HEK293 (cell line): ENCODE measurements at regions not wholly inside any gene's neighbourhood (a gene's known extent, or its start where the extent isn't known, plus 50 kb on each side); places are given as distances from the start of the nearest gene placed in this dataset.
"Not testable (repeated sequence)": the region's sequence is repeated elsewhere in the genome, so short reads cannot be mapped to it uniquely, and the experiment has no call there.

ENCODE experiments used
- YY1 ChIP-seq: fragments of 450-650 bp; formaldehyde crosslinking; IDR thresholded peaks from 2 replicates; pipeline ENCODE4 v1.5.1; 2018; ENCODE audit warnings: missing biosample characterization, missing genetic modification characterization
- ZSCAN30 ChIP-seq: fragments of 450-650 bp; IDR thresholded peaks from 2 replicates; pipeline ENCODE4 v1.5.1; 2018; ENCODE audit warnings: missing biosample characterization, mild to moderate bottlenecking, missing genetic modification characterization, moderate library complexity
- TF ChIP-seq, protein P1 (sequence below): fragments of 450-650 bp; formaldehyde crosslinking; IDR thresholded peaks from 2 replicates; pipeline ENCODE4 v1.5.1; 2016; ENCODE audit warnings: missing biosample characterization, missing genetic modification characterization

DNA sequence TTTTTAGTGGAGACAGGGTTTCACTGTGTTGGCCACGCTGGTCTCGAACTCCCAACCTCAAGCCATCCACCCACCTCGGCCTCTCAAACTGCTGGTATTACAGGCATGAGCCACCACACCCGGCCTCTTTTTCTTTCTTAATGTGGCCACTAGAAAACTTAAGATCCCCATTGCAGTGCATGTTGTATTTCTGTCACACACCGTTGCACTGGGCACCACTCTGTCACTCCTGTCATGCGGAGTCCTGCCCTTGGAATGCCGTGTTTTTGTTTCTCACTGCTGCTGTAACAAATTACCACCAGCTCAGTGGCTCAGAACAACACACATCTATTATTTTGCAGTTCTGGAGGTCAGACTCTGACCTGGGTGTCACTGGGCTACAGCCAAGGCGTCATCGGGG, 178.9 kb downstream of the TRIM43 start:
- not testable (repeated sequence) for TF ChIP-seq YY1; ZSCAN30 (tag by site-specific recombination)
- TF ChIP-seq, protein P1, sequence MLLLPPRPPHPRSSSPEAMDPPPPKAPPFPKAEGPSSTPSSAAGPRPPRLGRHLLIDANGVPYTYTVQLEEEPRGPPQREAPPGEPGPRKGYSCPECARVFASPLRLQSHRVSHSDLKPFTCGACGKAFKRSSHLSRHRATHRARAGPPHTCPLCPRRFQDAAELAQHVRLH: not testable (repeated sequence)
